Gastroesophageal sphincter (tissue), 3 donors: ENCODE measurements at regions not wholly inside any gene's neighbourhood (a gene's known extent, or its start where the extent isn't known, plus 50 kb on each side); places are given as distances from the start of the nearest gene placed in this dataset.

Source experiments
- POLR2A ChIP-seq, 2 donors: fragments of 450-650 bp; IDR thresholded peaks; one replicate each; pipeline ENCODE4 v1.6.1; 2017; ENCODE audit warnings: antibody characterized with exemption in 2 of 2, mild to moderate bottlenecking in 2 of 2, moderate library complexity in 1 of 2
- TF ChIP-seq, protein P1 (sequence below), 4 experiments: fragments of 200-600 bp in 2 of 4; fragments of 450-650 bp in 2 of 4; sonication (generic) in 1 of 4; IDR thresholded peaks; one replicate each; pipeline ENCODE4 v1.5.1; 2017 to 2019; ENCODE audit warnings: antibody characterized with exemption in 4 of 4, mild to moderate bottlenecking in 2 of 4, moderate library complexity in 2 of 4

GRCh38 chrX:3526731-3527130 lies 180.3 kb upstream of the MXRA5 start:
- no peak for TF ChIP-seq POLR2A (IDR thresholded peaks at IDR 0.05)
- TF ChIP-seq, protein P1, sequence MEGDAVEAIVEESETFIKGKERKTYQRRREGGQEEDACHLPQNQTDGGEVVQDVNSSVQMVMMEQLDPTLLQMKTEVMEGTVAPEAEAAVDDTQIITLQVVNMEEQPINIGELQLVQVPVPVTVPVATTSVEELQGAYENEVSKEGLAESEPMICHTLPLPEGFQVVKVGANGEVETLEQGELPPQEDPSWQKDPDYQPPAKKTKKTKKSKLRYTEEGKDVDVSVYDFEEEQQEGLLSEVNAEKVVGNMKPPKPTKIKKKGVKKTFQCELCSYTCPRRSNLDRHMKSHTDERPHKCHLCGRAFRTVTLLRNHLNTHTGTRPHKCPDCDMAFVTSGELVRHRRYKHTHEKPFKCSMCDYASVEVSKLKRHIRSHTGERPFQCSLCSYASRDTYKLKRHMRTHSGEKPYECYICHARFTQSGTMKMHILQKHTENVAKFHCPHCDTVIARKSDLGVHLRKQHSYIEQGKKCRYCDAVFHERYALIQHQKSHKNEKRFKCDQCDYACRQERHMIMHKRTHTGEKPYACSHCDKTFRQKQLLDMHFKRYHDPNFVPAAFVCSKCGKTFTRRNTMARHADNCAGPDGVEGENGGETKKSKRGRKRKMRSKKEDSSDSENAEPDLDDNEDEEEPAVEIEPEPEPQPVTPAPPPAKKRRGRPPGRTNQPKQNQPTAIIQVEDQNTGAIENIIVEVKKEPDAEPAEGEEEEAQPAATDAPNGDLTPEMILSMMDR (IDR thresholded peaks at IDR 0.05) = no peak
